Nucleus accumbens (tissue), 56 donors: ENCODE measurements at regions not wholly inside any gene's neighbourhood (a gene's known extent, or its start where the extent isn't known, plus 50 kb on each side); places are given as distances from the start of the nearest gene placed in this dataset.

ENCODE experiments used
- DNase-seq, 56 donors: peaks; one replicate each; lab custom pipeline; 2025; lab: John Stamatoyannopoulos, UW

DNA sequence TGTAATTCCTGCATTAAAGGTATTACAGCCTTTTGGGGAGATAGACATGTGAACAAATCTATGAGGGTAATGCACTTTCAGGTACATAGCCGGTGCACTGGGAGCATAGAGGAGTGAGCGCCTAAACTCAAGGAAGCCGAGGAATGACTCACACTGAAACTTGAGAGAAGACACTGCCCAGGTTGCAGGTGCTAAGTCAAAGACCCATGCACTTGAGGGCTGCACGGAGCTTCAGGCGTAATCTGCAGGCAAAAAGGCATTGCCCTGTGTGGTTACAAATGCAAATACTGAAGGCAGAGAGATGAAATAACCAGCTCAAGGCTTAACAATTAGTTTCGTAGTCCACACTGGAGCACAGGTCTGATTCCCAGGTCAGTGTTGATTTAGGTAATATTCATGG is 51.0 kb upstream of the OSBPL3 start:
- no peak for DNase-seq
